GM18505 (cell line): ENCODE measurements at regions not wholly inside any gene's neighbourhood (a gene's known extent, or its start where the extent isn't known, plus 50 kb on each side); places are given as distances from the start of the nearest gene placed in this dataset.
"Not testable (repeated sequence)": the region's sequence is repeated elsewhere in the genome, so short reads cannot be mapped to it uniquely, and the experiment has no call there.

ENCODE experiments used
- ATAC-seq: cut with Tn5 transposase; IDR thresholded peaks from one replicate; pipeline ENCODE4 v1.9.1; 2021; ENCODE audit not compliant: unreplicated experiment
- POLR2A ChIP-seq: IDR thresholded peaks from 4 replicates; pipeline ENCODE4 v1.6.1; 2011; ENCODE audit warnings: borderline replicate concordance; ENCODE audit not compliant: insufficient read depth, insufficient read length; ENCODE audit errors: extremely low read depth

- no peak for ATAC-seq
Observed at GRCh38 chr6:146917979-146918378, 286.2 kb upstream of the STXBP5 start.

GRCh38 chr6:146919017-146919416 is 285.2 kb upstream of the STXBP5 start:
- TF ChIP-seq POLR2A, result no peak
- no peak for ATAC-seq

More at GRCh38 chr6:146917979-146918378, 286.2 kb upstream of the STXBP5 start:
- TF ChIP-seq POLR2A, result no peak

GRCh38 chr6:146923205-146923833 is 280.9 kb upstream of the STXBP5 start:
- ATAC-seq, result no peak
- TF ChIP-seq POLR2A, result no peak

- TF ChIP-seq POLR2A, result no peak
- ATAC-seq, result no peak
Observed at GRCh38 chr6:146925846-146926245, 278.4 kb upstream of the STXBP5 start.

- no peak for TF ChIP-seq POLR2A
- no peak for ATAC-seq
Observed at GRCh38 chr6:146928503-146928902, 275.7 kb upstream of the STXBP5 start.

GRCh38 chr6:146931214-146931613 is 273.0 kb upstream of the STXBP5 start:
- no peak for ATAC-seq
- no peak for TF ChIP-seq POLR2A

- TF ChIP-seq POLR2A, result no peak
- ATAC-seq, result no peak
Observed at GRCh38 chr6:146937316-146937715, 266.9 kb upstream of the STXBP5 start.

GRCh38 chr6:146938266-146938665 is 266.0 kb upstream of the STXBP5 start:
- no peak for ATAC-seq
- TF ChIP-seq POLR2A, result no peak

GRCh38 chr6:146939456-146939855 is 264.8 kb upstream of the STXBP5 start:
- not testable (repeated sequence) for ATAC-seq

GRCh38 chr6:146943664-146944063 is 260.6 kb upstream of the STXBP5 start:
- no peak for TF ChIP-seq POLR2A
- no peak for ATAC-seq

GRCh38 chr6:146944077-146944476 is 260.1 kb upstream of the STXBP5 start:
- no peak for TF ChIP-seq POLR2A
- ATAC-seq, result no peak

GRCh38 chr6:146944809-146945208 is 259.4 kb upstream of the STXBP5 start:
- no peak for ATAC-seq

GRCh38 chr6:146946559-146946958 is 257.7 kb upstream of the STXBP5 start:
- ATAC-seq, result no peak
- TF ChIP-seq POLR2A, result no peak

More at GRCh38 chr6:146944809-146945208, 259.4 kb upstream of the STXBP5 start:
- TF ChIP-seq POLR2A, result no peak

GRCh38 chr6:146948790-146949342 is 255.4 kb upstream of the STXBP5 start:
- no peak for TF ChIP-seq POLR2A
- ATAC-seq, result no peak
